NOMO-1 treated with dmso at 0.1 percent for 144 hours (cell line): ENCODE measurements at regions not wholly inside any gene's neighbourhood (a gene's known extent, or its start where the extent isn't known, plus 50 kb on each side); places are given as distances from the start of the nearest gene placed in this dataset.
"Not testable (repeated sequence)": the region's sequence is repeated elsewhere in the genome, so short reads cannot be mapped to it uniquely, and the experiment has no call there.

Source experiments
- DNase-seq: peaks from one replicate; lab custom pipeline; 2025; ENCODE audit not compliant: unreplicated experiment; lab: John Stamatoyannopoulos, UW

- no peak for DNase-seq
Measured at GRCh38 chr6:5898563-5898962, 108.2 kb downstream of the NRN1 start.

- no peak for DNase-seq
Measured at GRCh38 chr6:5898102-5898501, 108.6 kb downstream of the NRN1 start.

GRCh38 chr6:5896476-5897200, 110.1 kb downstream of the NRN1 start:
- no peak for DNase-seq

GRCh38 chr6:5894357-5894756, 112.4 kb downstream of the NRN1 start:
- no peak for DNase-seq

- no peak for DNase-seq
Measured at GRCh38 chr6:5893295-5893694, 113.4 kb downstream of the NRN1 start.

GRCh38 chr6:5892669-5893068, 114.1 kb downstream of the NRN1 start:
- DNase-seq, result no peak

GRCh38 chr6:5878792-5879191, 127.9 kb downstream of the NRN1 start:
- no peak for DNase-seq

- DNase-seq, result no peak
Measured at GRCh38 chr6:5876076-5876475, 130.6 kb downstream of the NRN1 start.

- not testable (repeated sequence) for DNase-seq
Measured at GRCh38 chr6:5873976-5874375, 132.7 kb downstream of the NRN1 start.

GRCh38 chr6:5871296-5871695, 135.4 kb downstream of the NRN1 start:
- no peak for DNase-seq

- no peak for DNase-seq
Measured at GRCh38 chr6:5869676-5870075, 137.0 kb downstream of the NRN1 start.

- no peak for DNase-seq
Measured at GRCh38 chr6:5869261-5869660, 137.5 kb downstream of the NRN1 start.

GRCh38 chr6:5866547-5867051, 140.1 kb downstream of the NRN1 start:
- DNase-seq, result no peak

GRCh38 chr6:5865506-5866031, 141.2 kb downstream of the NRN1 start:
- peak; percentile 0 for DNase-seq

GRCh38 chr6:5860849-5861248, 145.9 kb downstream of the NRN1 start:
- DNase-seq, result no peak

- DNase-seq, result no peak
Measured at GRCh38 chr6:5855787-5856470, 150.8 kb downstream of the NRN1 start.

GRCh38 chr6:5854899-5855298, 151.8 kb downstream of the NRN1 start:
- DNase-seq, result no peak

- no peak for DNase-seq
Measured at GRCh38 chr6:5851261-5851757, 155.4 kb downstream of the NRN1 start.

- DNase-seq, result no peak
Measured at GRCh38 chr6:5850848-5851255, 155.9 kb downstream of the NRN1 start.

- DNase-seq, result no peak
Measured at GRCh38 chr6:5846889-5847288, 159.8 kb downstream of the NRN1 start.

- DNase-seq, result no peak
Measured at GRCh38 chr6:5846335-5846734, 160.4 kb downstream of the NRN1 start.

- DNase-seq, result no peak
Measured at GRCh38 chr6:5843078-5843477, 163.6 kb downstream of the NRN1 start.
